Fibroblast of skin of left quadriceps (primary cell): ENCODE measurements at regions not wholly inside any gene's neighbourhood (a gene's known extent, or its start where the extent isn't known, plus 50 kb on each side); places are given as distances from the start of the nearest gene placed in this dataset.

Source experiments
- DNase-seq, 2 experiments: peaks; one replicate each; pipeline ENCODE4 v3.0.0-alpha.2; 2013; ENCODE audit warnings: low read depth in 2 of 2

- DNase-seq, result peak; percentile 77 to 78
Measured at GRCh38 chr3:117660941-117661817, 951.6 kb downstream of the TUSC7 start.

GRCh38 chr3:117661818-117662095, 952.2 kb downstream of the TUSC7 start:
- DNase-seq, result no peak

GRCh38 chr3:117665296-117665695, 955.7 kb downstream of the TUSC7 start:
- no peak for DNase-seq

- DNase-seq, result no peak
Measured at GRCh38 chr3:117666325-117666724, 956.7 kb downstream of the TUSC7 start.

- peak; percentile 16 to 17 for DNase-seq
Measured at GRCh38 chr3:117666812-117667211, 957.2 kb downstream of the TUSC7 start.

- no peak for DNase-seq
Measured at GRCh38 chr3:117669774-117670173, 960.2 kb downstream of the TUSC7 start.

- no peak for DNase-seq
Measured at GRCh38 chr3:117671722-117672318, 962.2 kb downstream of the TUSC7 start.

- DNase-seq, result no peak
Measured at GRCh38 chr3:117674321-117674720, 964.7 kb downstream of the TUSC7 start.

- peak; percentile 44 to 51 for DNase-seq
Measured at GRCh38 chr3:117681619-117682018, 972.0 kb downstream of the TUSC7 start.

GRCh38 chr3:117687096-117687495, 977.5 kb downstream of the TUSC7 start:
- DNase-seq, result no peak

- no peak for DNase-seq
Measured at GRCh38 chr3:117688583-117688982, 979.0 kb downstream of the TUSC7 start.

- DNase-seq, result no peak
Measured at GRCh38 chr3:117691526-117691925, 981.9 kb downstream of the TUSC7 start.

- peak; percentile 34 to 41 for DNase-seq
Measured at GRCh38 chr3:117692416-117692995, 982.9 kb downstream of the TUSC7 start.

GRCh38 chr3:117695321-117695720, 985.7 kb downstream of the TUSC7 start:
- DNase-seq, result peak in 1 of 2 experiments; percentile 23

- DNase-seq, result no peak
Measured at GRCh38 chr3:117695871-117696645, 986.5 kb downstream of the TUSC7 start.

- DNase-seq, result no peak
Measured at GRCh38 chr3:117696851-117697407, 987.4 kb downstream of the TUSC7 start.

GRCh38 chr3:117699058-117699457, 989.5 kb downstream of the TUSC7 start:
- DNase-seq, result no peak

- DNase-seq, result peak; percentile 26 to 31
Measured at GRCh38 chr3:117700573-117701360, 991.2 kb downstream of the TUSC7 start.

GRCh38 chr3:117705011-117705410, 995.4 kb downstream of the TUSC7 start:
- no peak for DNase-seq

GRCh38 chr3:117706037-117706436, 996.5 kb downstream of the TUSC7 start:
- peak; percentile 91 to 93 for DNase-seq

GRCh38 chr3:117706756-117707155, 997.2 kb downstream of the TUSC7 start:
- no peak for DNase-seq
